ENCODE measurements at regions not wholly inside any gene's neighbourhood (a gene's known extent, or its start where the extent isn't known, plus 50 kb on each side); places are given as distances from the start of the nearest gene placed in this dataset.

GRCh38 chr4:10172278-10172921, 55.8 kb upstream of the WDR1 start:
- TF ChIP-seq, protein P1, sequence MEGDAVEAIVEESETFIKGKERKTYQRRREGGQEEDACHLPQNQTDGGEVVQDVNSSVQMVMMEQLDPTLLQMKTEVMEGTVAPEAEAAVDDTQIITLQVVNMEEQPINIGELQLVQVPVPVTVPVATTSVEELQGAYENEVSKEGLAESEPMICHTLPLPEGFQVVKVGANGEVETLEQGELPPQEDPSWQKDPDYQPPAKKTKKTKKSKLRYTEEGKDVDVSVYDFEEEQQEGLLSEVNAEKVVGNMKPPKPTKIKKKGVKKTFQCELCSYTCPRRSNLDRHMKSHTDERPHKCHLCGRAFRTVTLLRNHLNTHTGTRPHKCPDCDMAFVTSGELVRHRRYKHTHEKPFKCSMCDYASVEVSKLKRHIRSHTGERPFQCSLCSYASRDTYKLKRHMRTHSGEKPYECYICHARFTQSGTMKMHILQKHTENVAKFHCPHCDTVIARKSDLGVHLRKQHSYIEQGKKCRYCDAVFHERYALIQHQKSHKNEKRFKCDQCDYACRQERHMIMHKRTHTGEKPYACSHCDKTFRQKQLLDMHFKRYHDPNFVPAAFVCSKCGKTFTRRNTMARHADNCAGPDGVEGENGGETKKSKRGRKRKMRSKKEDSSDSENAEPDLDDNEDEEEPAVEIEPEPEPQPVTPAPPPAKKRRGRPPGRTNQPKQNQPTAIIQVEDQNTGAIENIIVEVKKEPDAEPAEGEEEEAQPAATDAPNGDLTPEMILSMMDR (IDR thresholded peaks at IDR 0.05; ENCODE audit: low read length), result no peak
- no peak for TF ChIP-seq EZH2 (optimal IDR thresholded peaks at IDR 0.05; ENCODE audit: low read depth, low read length)
- no peak for TF ChIP-seq EZH2phosphoT487 (IDR thresholded peaks at IDR 0.05; ENCODE audit: low read length)
